ENCODE measurements at regions not wholly inside any gene's neighbourhood (a gene's known extent, or its start where the extent isn't known, plus 50 kb on each side); places are given as distances from the start of the nearest gene placed in this dataset.
"Not testable (repeated sequence)": the region's sequence is repeated elsewhere in the genome, so short reads cannot be mapped to it uniquely, and the experiment has no call there.

- H3K4me3 Mint-ChIP-seq = no peak overlapping the region
- no peaks in the 10 kb centered on the region for H3K27me3 Mint-ChIP-seq (ENCODE audit: low read depth, poor library complexity)
- H3K36me3 Mint-ChIP-seq (ENCODE audit: low read depth) = no peaks in the 10 kb centered on the region
- H3K27ac Mint-ChIP-seq = no peak overlapping the region
- H3K4me1 Mint-ChIP-seq = peaks cover 15% of the 10 kb centered on the region
- DNase-seq = no peak
- TF ChIP-seq CTCF (IDR thresholded peaks at IDR 0.05) = no peak
- H3K9me3 Mint-ChIP-seq = no peaks in the 10 kb centered on the region
Observed at GRCh38 chr21:15627011-15627410, 102.8 kb upstream of the USP25 start.

DNA sequence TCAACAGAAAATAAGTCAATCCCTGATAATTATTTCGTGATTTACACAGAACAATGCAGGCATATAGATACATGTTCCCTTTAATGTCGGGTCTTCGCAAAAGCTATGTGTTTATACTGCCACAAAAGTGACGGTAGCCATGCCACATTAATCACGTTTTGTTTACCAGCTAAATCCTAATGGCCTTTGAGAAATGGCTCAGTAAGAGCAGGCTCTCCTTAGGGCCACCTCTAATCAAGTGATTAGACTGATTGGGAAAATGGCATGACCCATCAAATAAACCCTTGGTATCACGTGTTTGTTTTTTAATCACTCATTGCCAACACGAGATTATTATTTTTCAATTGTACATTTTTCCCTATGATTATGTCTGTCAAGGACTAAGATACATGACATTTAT lies 102.0 kb upstream of the USP25 start:
- no peak overlapping the region for H3K4me3 Mint-ChIP-seq

DNA sequence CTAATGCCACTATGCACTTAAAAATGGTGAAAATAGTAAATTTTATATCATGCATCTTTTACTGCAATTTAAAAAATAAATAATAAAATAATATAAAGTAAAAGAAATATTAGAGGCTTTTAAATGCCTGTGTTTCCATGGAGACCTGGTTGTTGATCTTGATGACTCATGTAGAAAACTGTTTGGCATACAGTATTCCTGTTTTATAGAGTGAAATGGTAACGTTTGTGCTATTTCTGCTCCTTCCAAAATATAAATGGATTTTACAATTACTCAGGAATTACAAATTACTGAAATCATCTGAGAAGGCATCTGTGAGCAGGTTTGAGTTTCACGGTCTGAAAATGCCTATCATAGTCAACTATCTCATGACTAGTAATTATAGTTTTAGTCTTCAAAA lies 98.4 kb upstream of the USP25 start:
- H3K27ac Mint-ChIP-seq = no peak overlapping the region
- no peak overlapping the region for H3K4me3 Mint-ChIP-seq

More for the DNA sequence above, 102.0 kb upstream of the USP25 start:
- Mint-ChIP-seq H3K9me3 (no peaks in the 10 kb centered on the region), H3K36me3 (ENCODE audit: low read depth) (no peaks in the 10 kb centered on the region), H3K4me1 (peaks cover 15% of the 10 kb centered on the region), H3K27ac (no peak overlapping the region), H3K27me3 (ENCODE audit: low read depth, poor library complexity) (no peaks in the 10 kb centered on the region)
- no peak for DNase-seq
- TF ChIP-seq CTCF (IDR thresholded peaks at IDR 0.05) = no peak

DNA sequence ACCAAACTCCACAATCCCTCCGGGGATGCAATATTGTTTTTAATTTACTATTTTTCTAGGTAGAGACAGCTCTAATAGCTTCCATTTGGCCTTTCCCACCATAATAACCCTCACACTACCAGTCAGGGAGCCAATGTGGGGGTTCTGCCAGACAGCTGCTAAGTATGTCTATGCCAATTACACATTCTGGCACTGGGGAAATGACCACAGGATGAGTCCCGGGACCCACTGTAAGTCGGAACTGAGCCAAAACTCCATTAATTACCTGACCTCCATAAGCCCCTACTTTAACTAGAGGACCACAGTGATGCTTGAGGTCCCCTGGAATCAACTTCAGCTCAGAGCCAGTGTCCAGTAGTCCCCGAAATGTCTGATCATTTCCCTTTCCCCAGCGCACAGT lies 95.2 kb upstream of the USP25 start:
- not testable (repeated sequence) for H3K27me3 Mint-ChIP-seq (ENCODE audit: low read depth, poor library complexity); DNase-seq; H3K9me3 Mint-ChIP-seq; H3K4me1 Mint-ChIP-seq; H3K36me3 Mint-ChIP-seq (ENCODE audit: low read depth); H3K4me3 Mint-ChIP-seq; H3K27ac Mint-ChIP-seq

More for the DNA sequence above, 98.4 kb upstream of the USP25 start:
- no peaks in the 10 kb centered on the region for H3K27me3 Mint-ChIP-seq (ENCODE audit: low read depth, poor library complexity)
- DNase-seq = no peak
- H3K4me1 Mint-ChIP-seq = peaks cover 15% of the 10 kb centered on the region
- no peaks in the 10 kb centered on the region for H3K36me3 Mint-ChIP-seq (ENCODE audit: low read depth)
- no peak for TF ChIP-seq CTCF (IDR thresholded peaks at IDR 0.05)
- no peaks in the 10 kb centered on the region for H3K9me3 Mint-ChIP-seq

DNA sequence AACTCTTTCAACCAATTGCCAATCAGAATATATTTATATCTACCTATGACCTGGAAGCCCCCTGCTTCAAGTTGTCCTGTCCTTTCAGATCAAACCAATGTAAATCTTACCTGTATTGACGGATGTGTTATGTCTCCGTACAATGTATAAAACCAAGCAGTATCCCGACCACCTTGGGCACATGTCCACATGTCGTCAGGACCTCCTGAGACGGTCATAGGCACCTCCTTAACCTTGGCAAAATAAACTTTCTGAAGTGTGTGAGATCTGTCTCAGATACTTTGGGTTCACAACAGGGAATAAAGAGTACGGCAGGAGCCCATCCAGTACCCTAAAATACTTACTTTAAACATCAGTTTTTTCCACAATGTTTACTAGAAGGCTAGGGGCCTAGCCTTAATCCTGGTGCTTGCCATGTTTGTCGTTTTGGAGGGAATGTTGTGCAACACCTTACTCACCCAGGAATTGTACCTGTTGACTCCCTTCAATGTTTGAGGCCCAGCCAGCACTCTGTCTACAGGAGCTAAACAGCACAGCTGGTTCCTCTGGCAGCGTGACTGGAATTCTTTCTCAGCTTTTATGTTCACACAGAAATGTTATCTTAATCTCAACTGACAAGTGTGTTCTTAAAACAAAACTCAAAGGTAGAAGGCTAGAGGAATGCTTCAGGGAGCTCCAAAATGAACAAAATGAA lies 90.8 kb upstream of the USP25 start:
- TF ChIP-seq CTCF (IDR thresholded peaks at IDR 0.05) = no peak
- Mint-ChIP-seq H3K4me3 (no peak overlapping the region), H3K27me3 (ENCODE audit: low read depth, poor library complexity) (peaks cover 2% of the 10 kb centered on the region), H3K9me3 (no peaks in the 10 kb centered on the region), H3K27ac (no peak overlapping the region), H3K4me1 (peaks cover 15% of the 10 kb centered on the region), H3K36me3 (ENCODE audit: low read depth) (no peaks in the 10 kb centered on the region)
- DNase-seq = no peak

DNA sequence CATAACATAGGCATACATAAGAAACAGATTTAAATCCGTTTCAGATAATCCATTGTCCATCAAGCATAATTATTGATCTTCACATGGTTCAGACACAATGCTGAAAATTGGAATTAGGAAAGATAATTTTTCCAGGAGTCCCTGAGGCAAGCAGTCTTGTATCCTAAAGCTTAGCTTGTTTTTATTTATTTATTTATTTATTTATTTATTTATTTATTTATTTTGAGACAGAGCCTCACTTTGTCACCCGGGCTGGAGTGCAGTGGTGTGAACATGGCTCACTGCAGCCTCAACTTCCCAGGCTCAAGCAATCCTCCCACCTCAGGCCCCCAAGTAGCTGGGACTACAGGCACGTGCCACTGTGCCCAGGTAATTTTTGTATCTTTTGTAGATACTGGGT lies 89.7 kb upstream of the USP25 start:
- H3K9me3 Mint-ChIP-seq; H3K36me3 Mint-ChIP-seq (ENCODE audit: low read depth); H3K27ac Mint-ChIP-seq; H3K27me3 Mint-ChIP-seq (ENCODE audit: low read depth, poor library complexity); DNase-seq; H3K4me3 Mint-ChIP-seq: not testable (repeated sequence)
- H3K4me1 Mint-ChIP-seq = peaks cover 15% of the 10 kb centered on the region

GRCh38 chr21:15644489-15644888 lies 85.3 kb upstream of the USP25 start:
- H3K27ac Mint-ChIP-seq = no peak overlapping the region
- DNase-seq = no peak
- no peak for TF ChIP-seq CTCF (IDR thresholded peaks at IDR 0.05)
- H3K27me3 Mint-ChIP-seq (ENCODE audit: low read depth, poor library complexity) = peaks cover 2% of the 10 kb centered on the region
- H3K9me3 Mint-ChIP-seq = no peaks in the 10 kb centered on the region
- H3K4me3 Mint-ChIP-seq = no peak overlapping the region
- peaks cover 11% of the 10 kb centered on the region for H3K4me1 Mint-ChIP-seq
- no peaks in the 10 kb centered on the region for H3K36me3 Mint-ChIP-seq (ENCODE audit: low read depth)

Measured in nephron progenitor cell (in vitro differentiated cells).